Kidney epithelial cell (primary cell): ENCODE measurements at regions not wholly inside any gene's neighbourhood (a gene's known extent, or its start where the extent isn't known, plus 50 kb on each side); places are given as distances from the start of the nearest gene placed in this dataset.

Experiments used
- DNase-seq: peaks from one replicate; pipeline ENCODE4 v3.0.0-alpha.2; 2010; ENCODE audit warnings: low read depth
- H3K27me3 ChIP-seq: 2 replicates; pipeline ENCODE4 v1.6.0; 2011; ENCODE audit warnings: low read length; ENCODE audit not compliant: control insufficient read depth, insufficient read depth
- H3K36me3 ChIP-seq: 2 replicates; pipeline ENCODE4 v1.5.1; 2011; ENCODE audit warnings: low read length; ENCODE audit not compliant: control insufficient read depth, insufficient read depth
- H3K4me3 ChIP-seq: 2 replicates; pipeline ENCODE4 v1.5.1; 2011; ENCODE audit warnings: low read depth, mild to moderate bottlenecking, control low read depth, low read length
- CTCF ChIP-seq: IDR thresholded peaks from 2 replicates; pipeline ENCODE4 v1.5.1; 2011; ENCODE audit warnings: mild to moderate bottlenecking, moderate library complexity, low read length, control low read depth, inconsistent platforms; ENCODE audit not compliant: insufficient read depth, poor library complexity, severe bottlenecking

GRCh38 chr13:90098577-90098976 is 1248.9 kb upstream of the MIR17HG start:
- Histone ChIP-seq H3K36me3 (no peaks in the 10 kb centered on the region), H3K4me3 (no peak overlapping the region), H3K27me3 (no peaks in the 10 kb centered on the region)
- no peak for DNase-seq
- no peak for TF ChIP-seq CTCF

- no peak for TF ChIP-seq CTCF
- DNase-seq: no peak
- Histone ChIP-seq H3K27me3 (no peaks in the 10 kb centered on the region), H3K36me3 (no peaks in the 10 kb centered on the region), H3K4me3 (no peak overlapping the region)
Measured at GRCh38 chr13:90099847-90100246, 1247.6 kb upstream of the MIR17HG start.

GRCh38 chr13:90103099-90103784 is 1244.2 kb upstream of the MIR17HG start:
- Histone ChIP-seq H3K36me3 (no peaks in the 10 kb centered on the region), H3K27me3 (no peaks in the 10 kb centered on the region), H3K4me3 (no peak overlapping the region)
- TF ChIP-seq CTCF: no peak
- DNase-seq: no peak

- H3K36me3 ChIP-seq: no peaks in the 10 kb centered on the region
- no peak for TF ChIP-seq CTCF
Measured at GRCh38 chr13:90104764-90105163, 1242.7 kb upstream of the MIR17HG start.

GRCh38 chr13:90105276-90105675 is 1242.2 kb upstream of the MIR17HG start:
- Histone ChIP-seq H3K4me3 (no peak overlapping the region), H3K27me3 (no peaks in the 10 kb centered on the region), H3K36me3 (no peaks in the 10 kb centered on the region)
- TF ChIP-seq CTCF: no peak
- peak; percentile 12 for DNase-seq

More at GRCh38 chr13:90104764-90105163, 1242.7 kb upstream of the MIR17HG start:
- Histone ChIP-seq H3K4me3 (no peak overlapping the region), H3K27me3 (no peaks in the 10 kb centered on the region)
- no peak for DNase-seq
